Breast epithelium (tissue), 3 donors: ENCODE measurements at regions not wholly inside any gene's neighbourhood (a gene's known extent, or its start where the extent isn't known, plus 50 kb on each side); places are given as distances from the start of the nearest gene placed in this dataset.

Experiments
- POLR2A ChIP-seq: fragments of 450-650 bp; IDR thresholded peaks from one replicate; pipeline ENCODE4 v1.6.1; 2016; ENCODE audit warnings: antibody characterized with exemption, mild to moderate bottlenecking, moderate library complexity
- POLR2AphosphoS5 ChIP-seq, 3 donors: sonication (generic); formaldehyde crosslinking; IDR thresholded peaks; one replicate each; pipeline ENCODE4 v1.6.1; 2017; ENCODE audit warnings: antibody characterized with exemption in 3 of 3
- TF ChIP-seq, protein P1 (sequence below), 3 donors: fragments of 450-650 bp; IDR thresholded peaks; one replicate each; pipeline ENCODE4 v1.5.1; 2016 to 2017; ENCODE audit warnings: antibody characterized with exemption in 3 of 3, mild to moderate bottlenecking in 3 of 3, moderate library complexity in 3 of 3

DNA sequence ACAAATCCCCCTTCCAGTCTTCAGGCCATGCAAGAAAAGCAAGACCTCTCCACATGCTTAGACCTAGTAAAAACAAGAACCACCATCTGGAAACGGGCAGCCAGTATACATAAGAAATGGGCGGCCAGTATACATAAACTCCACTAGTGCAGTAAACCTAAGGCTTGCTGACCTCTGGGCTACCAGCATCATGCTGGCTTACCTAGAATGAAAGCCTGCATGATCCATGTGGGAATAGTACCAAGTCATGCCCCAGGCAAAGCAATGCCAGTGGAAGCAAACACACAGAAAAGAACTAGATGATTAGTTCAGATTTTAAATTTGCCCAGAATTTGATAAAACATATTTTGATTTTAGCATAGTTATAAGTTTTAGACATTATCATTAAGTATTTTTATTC is 1346.4 kb downstream of the EFNA5 start:
- TF ChIP-seq, protein P1, sequence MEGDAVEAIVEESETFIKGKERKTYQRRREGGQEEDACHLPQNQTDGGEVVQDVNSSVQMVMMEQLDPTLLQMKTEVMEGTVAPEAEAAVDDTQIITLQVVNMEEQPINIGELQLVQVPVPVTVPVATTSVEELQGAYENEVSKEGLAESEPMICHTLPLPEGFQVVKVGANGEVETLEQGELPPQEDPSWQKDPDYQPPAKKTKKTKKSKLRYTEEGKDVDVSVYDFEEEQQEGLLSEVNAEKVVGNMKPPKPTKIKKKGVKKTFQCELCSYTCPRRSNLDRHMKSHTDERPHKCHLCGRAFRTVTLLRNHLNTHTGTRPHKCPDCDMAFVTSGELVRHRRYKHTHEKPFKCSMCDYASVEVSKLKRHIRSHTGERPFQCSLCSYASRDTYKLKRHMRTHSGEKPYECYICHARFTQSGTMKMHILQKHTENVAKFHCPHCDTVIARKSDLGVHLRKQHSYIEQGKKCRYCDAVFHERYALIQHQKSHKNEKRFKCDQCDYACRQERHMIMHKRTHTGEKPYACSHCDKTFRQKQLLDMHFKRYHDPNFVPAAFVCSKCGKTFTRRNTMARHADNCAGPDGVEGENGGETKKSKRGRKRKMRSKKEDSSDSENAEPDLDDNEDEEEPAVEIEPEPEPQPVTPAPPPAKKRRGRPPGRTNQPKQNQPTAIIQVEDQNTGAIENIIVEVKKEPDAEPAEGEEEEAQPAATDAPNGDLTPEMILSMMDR (IDR thresholded peaks at IDR 0.05): no peak
- TF ChIP-seq POLR2AphosphoS5 (IDR thresholded peaks at IDR 0.05) (no peak), POLR2A (no peak)
